ENCODE measurements at regions not wholly inside any gene's neighbourhood (a gene's known extent, or its start where the extent isn't known, plus 50 kb on each side); places are given as distances from the start of the nearest gene placed in this dataset.

GRCh38 chr9:108634672-108635462, 220.9 kb downstream of the ACTL7B start:
- Mint-ChIP-seq H3K4me1 (peaks cover 16% of the 10 kb centered on the region), H3K36me3 (ENCODE audit: low read depth) (no peaks in the 10 kb centered on the region), H3K27me3 (ENCODE audit: insufficient read depth, low read depth, poor library complexity) (no peaks in the 10 kb centered on the region), H3K9me3 (no peaks in the 10 kb centered on the region), H3K27ac (no peak overlapping the region; the same call in 1 of the 2 replicates), H3K4me3 (no peak overlapping the region)
- Histone ChIP-seq H3K4me3 (no peak overlapping the region), H3K4me2 (no peak overlapping the region), H4K20me1 (replicated peaks; ENCODE audit: insufficient read depth) (no peaks in the 10 kb centered on the region), H3K79me2 (replicated peaks; ENCODE audit: insufficient read depth) (no peaks in the 10 kb centered on the region), H3K27me3 (ENCODE audit: insufficient read depth) (no peaks in the 10 kb centered on the region), H3K36me3 (ENCODE audit: insufficient read depth) (no peaks in the 10 kb centered on the region), H3K27ac (ENCODE audit: low read depth) (no peak overlapping the region), H3K9me2 (ENCODE audit: insufficient read depth) (no peaks in the 10 kb centered on the region), H3K4me1 (ENCODE audit: insufficient read depth) (no peaks in the 10 kb centered on the region), H2AFZ (no peak overlapping the region), H3F3A (replicated peaks; ENCODE audit: low read depth) (no peaks in the 10 kb centered on the region)
- ATAC-seq (no peak), DNase-seq (ENCODE audit: low spot score) (no peak)
- TF ChIP-seq POLR2AphosphoS5 (IDR thresholded peaks at IDR 0.05; ENCODE audit: low read depth) (no peak), JUNB (IDR thresholded peaks at IDR 0.05; ENCODE audit: unreplicated experiment) (no peak), ZNF331 (CRISPR knock-in tag; IDR thresholded peaks at IDR 0.05; ENCODE audit: low read depth) (no peak)

GRCh38 chr9:108634204-108634603, 221.6 kb downstream of the ACTL7B start:
- Histone ChIP-seq H3K9me2 (ENCODE audit: insufficient read depth) (no peaks in the 10 kb centered on the region), H3K27me3 (ENCODE audit: insufficient read depth) (no peaks in the 10 kb centered on the region), H3K79me2 (replicated peaks; ENCODE audit: insufficient read depth) (no peaks in the 10 kb centered on the region), H3K4me3 (no peak overlapping the region), H3K27ac (ENCODE audit: low read depth) (no peak overlapping the region), H3K36me3 (ENCODE audit: insufficient read depth) (no peaks in the 10 kb centered on the region), H3K4me1 (ENCODE audit: insufficient read depth) (no peaks in the 10 kb centered on the region), H3K4me2 (no peak overlapping the region), H2AFZ (no peak overlapping the region), H4K20me1 (replicated peaks; ENCODE audit: insufficient read depth) (no peaks in the 10 kb centered on the region), H3F3A (replicated peaks; ENCODE audit: low read depth) (no peaks in the 10 kb centered on the region)
- Mint-ChIP-seq H3K4me1 (peaks cover 16% of the 10 kb centered on the region), H3K27me3 (ENCODE audit: insufficient read depth, low read depth, poor library complexity) (no peaks in the 10 kb centered on the region), H3K27ac (no peak overlapping the region), H3K36me3 (ENCODE audit: low read depth) (no peaks in the 10 kb centered on the region), H3K9me3 (no peaks in the 10 kb centered on the region), H3K4me3 (no peak overlapping the region)
- ATAC-seq (no peak), DNase-seq (ENCODE audit: low spot score) (no peak)
- TF ChIP-seq ZNF114 (CRISPR knock-in tag; IDR thresholded peaks at IDR 0.05) (no peak), ETS1 (IDR thresholded peaks at IDR 0.05) (no peak)

GRCh38 chr9:108631496-108632285, 224.1 kb downstream of the ACTL7B start:
- Histone ChIP-seq H3K36me3 (ENCODE audit: insufficient read depth) (no peaks in the 10 kb centered on the region), H3F3A (replicated peaks; ENCODE audit: low read depth) (no peaks in the 10 kb centered on the region), H2AFZ (no peak overlapping the region), H3K4me2 (no peak overlapping the region), H4K20me1 (replicated peaks; ENCODE audit: insufficient read depth) (no peaks in the 10 kb centered on the region), H3K9me2 (ENCODE audit: insufficient read depth) (no peaks in the 10 kb centered on the region), H3K4me3 (no peak overlapping the region), H3K79me2 (replicated peaks; ENCODE audit: insufficient read depth) (no peaks in the 10 kb centered on the region), H3K27ac (ENCODE audit: low read depth) (no peak overlapping the region), H3K4me1 (ENCODE audit: insufficient read depth) (no peaks in the 10 kb centered on the region), H3K27me3 (ENCODE audit: insufficient read depth) (no peaks in the 10 kb centered on the region)
- 0 out of 3 replicates have a peak, but pooled peaks cover 9% of the 10 kb centered on the region for H3K4me1 Mint-ChIP-seq
- no peaks in the 10 kb centered on the region for H3K36me3 Mint-ChIP-seq (ENCODE audit: low read depth)
- H3K9me3 Mint-ChIP-seq, result no peaks in the 10 kb centered on the region
- H3K4me3 Mint-ChIP-seq, result no peak overlapping the region
- TF ChIP-seq EZH2 (IDR thresholded peaks at IDR 0.05; ENCODE audit: low read depth, unreplicated experiment), result no peak
- no peak for TF ChIP-seq JUNB (IDR thresholded peaks at IDR 0.05; ENCODE audit: unreplicated experiment)
- no peak for TF ChIP-seq ZNF331 (CRISPR knock-in tag; IDR thresholded peaks at IDR 0.05; ENCODE audit: low read depth)
- no peak for TF ChIP-seq REST (IDR thresholded peaks at IDR 0.05; ENCODE audit: unreplicated experiment)
- TF ChIP-seq EZH2phosphoT487 (IDR thresholded peaks at IDR 0.05; ENCODE audit: unreplicated experiment), result no peak
- TF ChIP-seq NANOG (IDR thresholded peaks at IDR 0.05; ENCODE audit: borderline replicate concordance), result no peak
- H3K27ac Mint-ChIP-seq, result no peak overlapping the region
- DNase-seq (ENCODE audit: low spot score), result no peak
- H3K27me3 Mint-ChIP-seq (ENCODE audit: insufficient read depth, low read depth, poor library complexity), result no peaks in the 10 kb centered on the region
- no peak for ATAC-seq

Measured in GM23338 (cell line).